OCI-LY7 (cell line): ENCODE measurements at regions not wholly inside any gene's neighbourhood (a gene's known extent, or its start where the extent isn't known, plus 50 kb on each side); places are given as distances from the start of the nearest gene placed in this dataset.

Experiments used
- BruUV-seq: library from RNA; stranded (reverse); fragments of 400-500 nt; replicated peaks from 2 replicates; lab custom pipeline; 2021; lab: Mats Ljungman, UMichigan
- CTCF ChIA-PET: fragments of 300-600 bp; sonication (Branson Sonifier 250); formaldehyde crosslinking; loops from one replicate; lab custom pipeline; 2022; ENCODE audit warnings: antibody characterized with exemption; ENCODE audit not compliant: unreplicated experiment; lab: Charles Lee
- POLR2A ChIA-PET: fragments of 300-600 bp; sonication (Branson Sonifier 250); formaldehyde crosslinking; loops from one replicate; lab custom pipeline; 2022; ENCODE audit warnings: antibody characterized with exemption; lab: Charles Lee
- DNase-seq: peaks from one replicate; pipeline ENCODE4 v3.0.0-alpha.2; 2015; ENCODE audit warnings: low spot score
- H2AFZ ChIP-seq: fragments of 200-600 bp; sonication (generic), shearing (Covaris generic); 2 replicates; pipeline ENCODE4 v1.6.1; 2014; ENCODE audit warnings: mild to moderate bottlenecking, antibody characterized with exemption, low read length, moderate library complexity
- H3K27ac ChIP-seq: fragments of 200-600 bp; sonication (generic); 2 replicates; pipeline ENCODE4 v1.5.1; 2014; ENCODE audit warnings: mixed run types, low read depth, mild to moderate bottlenecking, moderate library complexity, low read length, inconsistent platforms; ENCODE audit not compliant: poor library complexity, severe bottlenecking
- H3K36me3 ChIP-seq: fragments of 200-600 bp; sonication (generic); 2 replicates; pipeline ENCODE4 v1.6.1; 2014; ENCODE audit warnings: mild to moderate bottlenecking, antibody characterized with exemption, low read length, moderate library complexity, mixed read lengths; ENCODE audit not compliant: insufficient read depth
- H3K4me1 ChIP-seq: fragments of 200-600 bp; sonication (generic); 2 replicates; pipeline ENCODE4 v1.5.1; 2014; ENCODE audit warnings: mild to moderate bottlenecking, low read length; ENCODE audit not compliant: insufficient read depth, poor library complexity, severe bottlenecking
- H3K4me2 ChIP-seq: fragments of 200-600 bp; sonication (generic); 2 replicates; pipeline ENCODE4 v1.6.1; 2014; ENCODE audit warnings: mild to moderate bottlenecking, low read length
- H3K4me3 ChIP-seq: fragments of 200-600 bp; sonication (generic); 2 replicates; pipeline ENCODE4 v1.5.1; 2014; ENCODE audit warnings: mild to moderate bottlenecking, low read depth, low read length; ENCODE audit not compliant: poor library complexity, severe bottlenecking
- H3K79me2 ChIP-seq: fragments of 200-600 bp; sonication (generic); 2 replicates; pipeline ENCODE4 v1.6.1; 2016; ENCODE audit warnings: low read depth, mild to moderate bottlenecking, low read length, moderate library complexity, mixed read lengths; ENCODE audit not compliant: insufficient read depth
- H3K9me2 ChIP-seq: fragments of 200-600 bp; sonication (generic); 2 replicates; pipeline ENCODE4 v1.6.1; 2016; ENCODE audit warnings: mild to moderate bottlenecking, low read length, mixed read lengths; ENCODE audit not compliant: insufficient read depth
- H3K9me3 ChIP-seq: fragments of 200-600 bp; sonication (generic); 2 replicates; pipeline ENCODE4 v1.6.1; 2014; ENCODE audit warnings: mild to moderate bottlenecking, mixed run types, low read length, mixed read lengths
- H4K20me1 ChIP-seq: fragments of 200-600 bp; sonication (generic); 2 replicates; pipeline ENCODE4 v1.6.1; 2014; ENCODE audit warnings: mild to moderate bottlenecking, antibody characterized with exemption, low read length, moderate library complexity, mixed read lengths; ENCODE audit not compliant: insufficient read depth
- EZH2phosphoT487 ChIP-seq: fragments of 200-600 bp; sonication (generic); IDR thresholded peaks from 2 replicates; pipeline ENCODE4 v1.6.1; 2018; ENCODE audit warnings: low read depth, borderline replicate concordance, mild to moderate bottlenecking, mixed run types, antibody characterized with exemption, low read length, moderate library complexity, mixed read lengths
- intact Hi-C: fragments of 100-400 bp; cut with micrococcal nuclease; formaldehyde crosslinking; loops from one replicate; pipeline ENCODE4 v1.10.0; 2022; ENCODE audit not compliant: unreplicated experiment
- TF ChIP-seq, protein P1 (sequence below): fragments of 200-600 bp; sonication (generic); conservative IDR thresholded peaks from 2 replicates; pipeline ENCODE4 v1.5.1; 2014; ENCODE audit warnings: mild to moderate bottlenecking, antibody characterized with exemption, low read length, moderate library complexity, mixed read lengths

GRCh38 chr6:167644412-167645132 lies 182.1 kb upstream of the AFDN start:
- Histone ChIP-seq H3K36me3 (no peaks in the 10 kb centered on the region), H3K9me2 (no peaks in the 10 kb centered on the region), H3K9me3 (no peaks in the 10 kb centered on the region), H3K4me2 (no peak overlapping the region), H4K20me1 (no peaks in the 10 kb centered on the region), H3K4me1 (no peaks in the 10 kb centered on the region), H2AFZ (no peak overlapping the region), H3K27ac (no peak overlapping the region), H3K4me3 (no peak overlapping the region), H3K79me2 (no peaks in the 10 kb centered on the region)
- TF ChIP-seq, protein P1, sequence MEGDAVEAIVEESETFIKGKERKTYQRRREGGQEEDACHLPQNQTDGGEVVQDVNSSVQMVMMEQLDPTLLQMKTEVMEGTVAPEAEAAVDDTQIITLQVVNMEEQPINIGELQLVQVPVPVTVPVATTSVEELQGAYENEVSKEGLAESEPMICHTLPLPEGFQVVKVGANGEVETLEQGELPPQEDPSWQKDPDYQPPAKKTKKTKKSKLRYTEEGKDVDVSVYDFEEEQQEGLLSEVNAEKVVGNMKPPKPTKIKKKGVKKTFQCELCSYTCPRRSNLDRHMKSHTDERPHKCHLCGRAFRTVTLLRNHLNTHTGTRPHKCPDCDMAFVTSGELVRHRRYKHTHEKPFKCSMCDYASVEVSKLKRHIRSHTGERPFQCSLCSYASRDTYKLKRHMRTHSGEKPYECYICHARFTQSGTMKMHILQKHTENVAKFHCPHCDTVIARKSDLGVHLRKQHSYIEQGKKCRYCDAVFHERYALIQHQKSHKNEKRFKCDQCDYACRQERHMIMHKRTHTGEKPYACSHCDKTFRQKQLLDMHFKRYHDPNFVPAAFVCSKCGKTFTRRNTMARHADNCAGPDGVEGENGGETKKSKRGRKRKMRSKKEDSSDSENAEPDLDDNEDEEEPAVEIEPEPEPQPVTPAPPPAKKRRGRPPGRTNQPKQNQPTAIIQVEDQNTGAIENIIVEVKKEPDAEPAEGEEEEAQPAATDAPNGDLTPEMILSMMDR: no peak
- intact Hi-C loops: no loop called here
- ChIA-PET CTCF (no interaction called here), POLR2A (no interaction called here)
- BruUV-seq: no TSS peak
- no peak for DNase-seq

DNA sequence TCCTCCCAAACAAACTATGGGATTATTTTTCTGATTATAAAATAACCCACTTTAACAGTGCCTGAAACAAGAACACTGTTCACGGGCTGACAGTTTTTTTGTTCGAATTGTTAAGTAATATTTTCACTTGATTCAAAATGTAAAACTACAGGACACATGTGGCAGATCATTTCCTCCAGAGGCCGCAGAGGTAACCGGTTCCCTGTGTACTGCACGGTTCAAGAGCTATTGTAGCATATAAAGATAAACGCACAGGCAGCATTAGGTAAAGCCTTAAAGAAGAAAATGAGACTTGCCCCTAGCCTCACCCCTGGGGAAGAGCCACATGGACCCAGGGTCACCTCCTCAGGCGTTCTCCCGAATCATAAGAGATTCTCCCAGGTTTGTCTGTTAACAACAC lies 181.3 kb upstream of the AFDN start:
- Histone ChIP-seq H4K20me1 (no peaks in the 10 kb centered on the region), H3K4me2 (no peak overlapping the region), H3K79me2 (no peaks in the 10 kb centered on the region), H3K36me3 (no peaks in the 10 kb centered on the region), H3K4me3 (no peak overlapping the region), H3K27ac (no peak overlapping the region), H3K9me2 (no peaks in the 10 kb centered on the region), H3K4me1 (no peaks in the 10 kb centered on the region), H2AFZ (no peak overlapping the region), H3K9me3 (no peaks in the 10 kb centered on the region)
- DNase-seq: no peak
- ChIA-PET CTCF (no interaction called here), POLR2A (no interaction called here)
- intact Hi-C loops: no loop called here
- BruUV-seq: no TSS peak
- TF ChIP-seq, protein P1: no peak
- no peak for TF ChIP-seq EZH2phosphoT487

DNA sequence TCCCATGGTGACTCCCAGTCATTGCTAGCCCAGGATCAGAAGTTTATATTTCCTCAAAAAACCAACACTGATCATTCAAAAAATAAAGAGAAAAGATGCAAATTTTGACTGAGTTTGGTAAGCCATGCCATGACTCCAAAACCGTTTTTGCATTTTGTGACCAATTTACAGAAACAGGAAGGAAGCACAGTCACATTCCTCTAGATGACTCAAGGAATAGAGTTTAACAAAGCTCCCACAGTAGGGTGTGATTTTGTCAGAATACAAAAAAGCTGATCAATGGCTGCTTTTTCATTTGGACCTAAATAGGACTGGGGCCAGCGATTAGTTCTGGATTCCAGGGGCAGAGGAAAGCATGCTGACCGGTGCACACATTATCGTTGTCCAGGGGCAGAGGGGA lies 179.4 kb upstream of the AFDN start:
- H3K4me2 ChIP-seq: no peak overlapping the region

More for the DNA sequence above, 179.4 kb upstream of the AFDN start:
- no peak overlapping the region for H2AFZ ChIP-seq
- H3K36me3 ChIP-seq: no peaks in the 10 kb centered on the region
- peaks cover 7% of the 10 kb centered on the region; the same call in 1 of the 2 replicates for H3K9me3 ChIP-seq
- no peak overlapping the region for H3K4me3 ChIP-seq
- H4K20me1 ChIP-seq: no peaks in the 10 kb centered on the region
- TF ChIP-seq, protein P1: no peak
- TF ChIP-seq EZH2phosphoT487: no peak
- BruUV-seq: no TSS peak
- H3K79me2 ChIP-seq: no peaks in the 10 kb centered on the region
- no peak for DNase-seq
- POLR2A ChIA-PET: no interaction called here
- no peak overlapping the region for H3K27ac ChIP-seq
- H3K4me1 ChIP-seq: no peaks in the 10 kb centered on the region
- CTCF ChIA-PET: no interaction called here
- intact Hi-C loops: no loop called here
- no peaks in the 10 kb centered on the region for H3K9me2 ChIP-seq
